ENCODE measurements at regions not wholly inside any gene's neighbourhood (a gene's known extent, or its start where the extent isn't known, plus 50 kb on each side); places are given as distances from the start of the nearest gene placed in this dataset.

- no peak overlapping the region for H3K27ac ChIP-seq
- 86% methylated on average over 1 of the region's 1 CpG for WGBS, 2 donors
- intact Hi-C loops (cut with DNase I) = no loop called here
These were observed 764.3 kb downstream of the TYW1 start for GRCh38 chr7:67760971-67761370.

GRCh38 chr7:67762516-67762915, 765.9 kb downstream of the TYW1 start:
- H3K4me3 ChIP-seq = no peak overlapping the region
- TF ChIP-seq POLR2A (IDR thresholded peaks at IDR 0.05) = no peak
- TF ChIP-seq CTCF (IDR thresholded peaks at IDR 0.05) = no peak
- WGBS, 2 donors = 86 to 92% methylated on average over 4 of the region's 4 CpGs
- intact Hi-C loops (cut with DNase I) = no loop called here
- H3K36me3 ChIP-seq = no peaks in the 10 kb centered on the region
- no peaks in the 10 kb centered on the region for H3K4me1 ChIP-seq
- no peaks in the 10 kb centered on the region for H3K27me3 ChIP-seq
- no peak overlapping the region for H3K27ac ChIP-seq
- H3K9me3 ChIP-seq = peaks cover 0 to 6% (median 0%) of the 10 kb centered on the region in 3 donors
- DNase-seq = no peak

More at GRCh38 chr7:67760971-67761370, 764.3 kb downstream of the TYW1 start:
- TF ChIP-seq CTCF (IDR thresholded peaks at IDR 0.05) (no peak), POLR2A (IDR thresholded peaks at IDR 0.05) (no peak)
- Histone ChIP-seq H3K4me1 (no peaks in the 10 kb centered on the region), H3K36me3 (no peaks in the 10 kb centered on the region), H3K27me3 (no peaks in the 10 kb centered on the region), H3K4me3 (no peak overlapping the region), H3K9me3 (no peaks in the 10 kb centered on the region)
- no peak for DNase-seq

- Histone ChIP-seq H3K27me3 (no peaks in the 10 kb centered on the region), H3K4me3 (no peak overlapping the region), H3K9me3 (peaks cover 0 to 6% (median 0%) of the 10 kb centered on the region in 3 donors), H3K27ac (no peak overlapping the region), H3K4me1 (no peaks in the 10 kb centered on the region), H3K36me3 (no peaks in the 10 kb centered on the region)
- intact Hi-C loops (cut with DNase I) = no loop called here
- TF ChIP-seq CTCF (IDR thresholded peaks at IDR 0.05) (no peak), POLR2A (IDR thresholded peaks at IDR 0.05) (no peak)
- WGBS, 2 donors = 30 to 48% methylated on average over 4 of the region's 4 CpGs
- no peak for DNase-seq
These were observed 767.7 kb downstream of the TYW1 start for GRCh38 chr7:67764289-67764688.

- intact Hi-C loops (cut with DNase I) = no loop called here
- no peak for DNase-seq
- H3K4me3 ChIP-seq = no peak overlapping the region
- no peaks in the 10 kb centered on the region for H3K36me3 ChIP-seq
- no peaks in the 10 kb centered on the region for H3K27me3 ChIP-seq
- peaks cover 0 to 6% (median 0%) of the 10 kb centered on the region in 3 donors for H3K9me3 ChIP-seq
- whole genome bisulfite sequencing, 2 donors = 70 to 81% methylated on average over 6 of the region's 6 CpGs
- no peaks in the 10 kb centered on the region for H3K4me1 ChIP-seq
- H3K27ac ChIP-seq = no peak overlapping the region
- TF ChIP-seq POLR2A (IDR thresholded peaks at IDR 0.05) (no peak), CTCF (IDR thresholded peaks at IDR 0.05) (no peak)
These were observed 769.0 kb downstream of the TYW1 start for GRCh38 chr7:67765481-67766175.

- no peak for TF ChIP-seq POLR2A (IDR thresholded peaks at IDR 0.05)
- no peak for TF ChIP-seq CTCF (IDR thresholded peaks at IDR 0.05)
- intact Hi-C loops (cut with DNase I) = no loop called here
- Histone ChIP-seq H3K27ac (no peak overlapping the region), H3K4me3 (no peak overlapping the region), H3K4me1 (no peaks in the 10 kb centered on the region), H3K9me3 (peaks cover 0 to 6% (median 0%) of the 10 kb centered on the region in 3 donors), H3K36me3 (no peaks in the 10 kb centered on the region), H3K27me3 (no peaks in the 10 kb centered on the region)
- 91 to 93% methylated on average over 4 of the region's 4 CpGs for WGBS, 2 donors
- no peak for DNase-seq
These were observed 770.3 kb downstream of the TYW1 start for GRCh38 chr7:67766906-67767410.
